ENCODE measurements at regions not wholly inside any gene's neighbourhood (a gene's known extent, or its start where the extent isn't known, plus 50 kb on each side); places are given as distances from the start of the nearest gene placed in this dataset.
"Not testable (repeated sequence)": the region's sequence is repeated elsewhere in the genome, so short reads cannot be mapped to it uniquely, and the experiment has no call there.

DNA sequence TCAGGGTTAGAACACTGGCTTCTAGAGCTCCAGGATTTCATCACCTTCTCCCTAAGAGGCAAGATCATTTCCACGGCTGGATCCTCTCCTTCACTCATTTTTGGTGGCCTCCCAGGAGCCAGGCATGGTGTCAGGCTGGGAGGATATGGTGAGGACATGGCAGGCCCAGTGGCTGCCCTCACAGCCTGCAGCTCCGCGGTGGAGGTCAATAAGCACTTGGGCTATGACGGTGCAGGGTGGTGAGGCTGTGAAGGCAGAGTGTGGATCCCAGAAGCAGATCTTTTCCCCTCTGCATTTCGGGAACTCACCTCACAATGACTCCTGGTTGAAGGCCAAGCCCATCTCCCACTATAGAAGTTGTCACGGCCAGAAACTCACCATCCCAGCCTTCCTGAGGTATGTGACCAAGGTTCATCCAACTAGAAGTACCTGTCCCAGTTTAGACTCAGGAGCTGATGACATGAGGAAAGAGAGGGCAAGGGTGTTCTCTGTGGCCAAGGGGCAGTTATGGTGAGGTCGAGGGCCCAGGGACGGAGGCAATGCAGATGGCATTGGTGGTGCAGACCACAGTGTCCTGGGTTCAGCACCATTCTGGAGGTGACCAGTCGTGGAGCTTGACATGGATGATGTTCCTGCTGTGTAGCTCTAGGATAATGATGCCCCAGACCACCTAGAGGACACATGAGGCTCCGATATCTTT lies 100.1 kb upstream of the SMAD3 start:
- DNase-seq (ENCODE audit: low spot score) = no peak
- intact Hi-C loops (cut with DNase I) = no loop called here

DNA sequence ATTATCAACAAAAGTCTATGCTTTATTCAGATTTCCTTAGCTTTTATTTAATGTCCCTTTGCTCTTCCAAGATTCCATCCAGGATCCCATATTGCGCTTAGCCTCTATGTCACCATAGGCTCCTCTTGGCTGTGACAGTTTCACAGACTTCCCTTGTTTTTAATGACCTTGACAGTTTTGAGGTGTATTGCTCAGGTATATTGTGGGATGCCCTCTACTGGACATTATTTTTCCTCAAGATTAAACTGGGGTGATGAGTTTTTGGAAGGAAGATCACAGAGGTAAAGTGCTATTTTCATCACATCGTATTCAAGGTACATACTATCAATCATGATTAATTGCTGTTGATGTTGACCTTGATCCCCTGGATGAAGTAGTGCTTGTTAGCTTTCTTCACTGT lies 99.1 kb upstream of the SMAD3 start:
- no peak for DNase-seq (ENCODE audit: low spot score)
- intact Hi-C loops (cut with DNase I) = no loop called here

DNA sequence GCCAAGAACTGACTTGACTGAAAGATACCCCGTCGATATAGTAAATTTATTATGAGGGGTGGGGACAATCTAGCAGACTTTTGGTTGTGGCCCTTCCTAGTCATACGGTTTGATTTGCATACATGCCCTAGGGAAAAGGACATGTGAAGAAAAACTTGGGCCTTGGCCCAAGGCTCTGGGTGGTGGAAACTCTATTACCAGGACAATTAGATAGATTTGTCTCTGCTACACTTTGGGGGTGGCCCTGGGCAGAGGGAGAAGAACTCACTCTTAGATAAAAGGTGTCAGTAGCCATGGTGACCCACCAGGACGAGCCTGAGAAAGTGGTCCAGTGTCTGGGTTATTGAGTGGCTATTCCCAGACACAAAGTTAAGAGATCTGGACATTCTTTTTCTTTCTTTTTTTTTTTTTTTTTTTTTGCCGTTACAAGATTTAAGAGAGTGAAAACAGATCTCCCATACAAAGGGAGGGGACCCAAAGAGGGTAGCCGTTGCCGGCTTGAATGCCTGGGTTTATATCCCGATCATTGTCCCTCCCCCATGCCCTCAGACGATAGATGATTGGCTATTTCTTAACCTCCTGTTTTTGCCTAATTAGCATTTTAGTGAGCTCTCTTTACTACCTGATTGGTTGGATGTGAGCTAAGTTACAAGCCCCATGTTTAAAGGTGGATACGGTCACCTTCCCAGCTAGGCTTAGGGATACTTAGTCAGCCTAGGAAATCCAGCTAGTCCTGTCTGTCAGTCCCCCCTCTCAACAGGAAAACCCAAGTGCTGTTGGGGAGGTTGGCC lies 96.4 kb upstream of the SMAD3 start:
- intact Hi-C loops (cut with DNase I) = no loop called here
- DNase-seq (ENCODE audit: low spot score) = no peak

DNA sequence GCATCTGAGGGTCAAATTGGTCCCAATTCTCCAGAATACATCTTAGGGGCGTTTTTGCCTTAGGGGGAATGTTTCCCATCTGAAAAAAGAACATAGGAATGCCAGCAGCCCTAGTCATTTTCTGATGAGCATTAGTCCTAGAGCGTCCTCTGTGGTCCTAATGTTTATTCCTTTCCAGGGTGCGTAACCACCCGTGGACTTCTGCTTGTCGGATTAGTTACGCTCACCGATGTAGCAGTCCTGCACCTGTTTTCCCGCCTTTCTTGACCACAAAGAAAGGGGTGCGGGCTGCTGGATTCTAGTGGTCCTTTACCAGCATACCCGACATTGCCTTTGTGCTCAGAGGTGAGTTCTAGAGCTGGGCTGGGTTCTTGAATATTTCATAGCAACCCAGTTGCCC lies 91.3 kb upstream of the SMAD3 start:
- intact Hi-C loops (cut with DNase I) = not testable (repeated sequence)

DNA sequence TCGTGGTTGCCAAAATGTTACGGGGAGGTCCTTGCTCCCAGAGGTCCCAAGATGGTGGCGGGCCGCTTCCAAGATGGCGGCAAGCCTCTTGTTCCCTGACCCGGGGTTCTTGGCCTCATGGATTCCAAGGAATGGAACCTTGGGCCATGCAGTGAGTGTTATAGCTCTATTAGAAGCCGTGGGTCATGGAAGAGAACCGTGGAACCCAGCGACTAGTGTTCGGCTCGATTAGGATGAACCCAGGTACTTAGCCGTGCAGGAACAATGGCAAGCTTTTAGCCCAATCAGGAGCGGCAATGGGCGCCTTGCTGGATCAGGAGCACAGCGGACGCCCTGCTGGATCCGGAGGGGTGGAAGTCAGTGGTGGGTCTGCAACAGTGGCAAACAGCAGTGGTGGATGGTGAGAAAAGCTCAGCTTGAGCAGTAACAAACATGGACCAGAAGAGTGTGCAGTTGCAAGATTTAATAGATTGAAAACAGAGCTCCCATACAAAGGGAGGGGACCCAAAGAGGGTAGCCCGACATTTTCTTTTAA lies 89.2 kb upstream of the SMAD3 start:
- intact Hi-C loops (cut with DNase I) = not testable (repeated sequence)

More for the DNA sequence above, 91.3 kb upstream of the SMAD3 start:
- DNase-seq (ENCODE audit: low spot score) = not testable (repeated sequence)

DNA sequence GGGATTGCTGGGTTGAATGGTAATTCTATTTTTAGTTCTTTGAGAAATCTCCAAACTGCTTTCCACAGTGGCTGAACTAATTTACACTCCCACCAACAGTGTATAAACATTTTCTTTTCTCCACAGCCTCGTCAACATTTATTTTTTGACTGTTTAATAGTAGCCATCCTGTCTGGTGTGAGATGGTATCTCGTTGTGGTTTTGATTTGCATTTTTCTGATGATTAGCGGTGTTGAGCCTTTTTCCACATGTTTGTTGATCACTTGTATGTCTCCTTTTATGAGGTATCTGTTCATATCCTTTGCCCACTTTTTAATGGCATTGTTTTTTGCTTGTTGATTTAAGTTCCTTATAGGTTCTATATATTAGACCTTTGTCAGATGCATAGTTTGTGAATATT lies 85.1 kb upstream of the SMAD3 start:
- DNase-seq (ENCODE audit: low spot score); intact Hi-C loops (cut with DNase I): not testable (repeated sequence)

More for the DNA sequence above, 89.2 kb upstream of the SMAD3 start:
- DNase-seq (ENCODE audit: low spot score) = not testable (repeated sequence)

DNA sequence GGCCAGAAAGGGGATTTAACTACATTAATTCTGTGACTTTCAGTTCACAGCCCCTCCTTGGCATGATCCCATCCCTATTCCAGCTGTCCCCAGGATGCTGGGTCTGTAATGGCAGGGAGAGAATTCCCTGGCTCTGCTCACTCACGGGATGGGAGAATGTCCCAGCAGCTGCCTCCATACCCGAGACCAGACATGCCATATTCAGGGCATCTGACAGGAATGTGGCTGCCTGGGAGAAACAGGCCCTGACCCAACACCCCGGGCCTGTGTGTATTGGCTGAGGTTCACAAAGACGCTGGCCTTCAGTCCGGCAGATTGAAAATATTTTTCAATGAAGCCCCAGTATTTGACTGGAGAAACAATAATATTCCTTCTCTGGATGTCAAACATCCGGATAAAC lies 83.6 kb upstream of the SMAD3 start:
- intact Hi-C loops (cut with DNase I) = no loop called here
- no peak for DNase-seq (ENCODE audit: low spot score)

DNA sequence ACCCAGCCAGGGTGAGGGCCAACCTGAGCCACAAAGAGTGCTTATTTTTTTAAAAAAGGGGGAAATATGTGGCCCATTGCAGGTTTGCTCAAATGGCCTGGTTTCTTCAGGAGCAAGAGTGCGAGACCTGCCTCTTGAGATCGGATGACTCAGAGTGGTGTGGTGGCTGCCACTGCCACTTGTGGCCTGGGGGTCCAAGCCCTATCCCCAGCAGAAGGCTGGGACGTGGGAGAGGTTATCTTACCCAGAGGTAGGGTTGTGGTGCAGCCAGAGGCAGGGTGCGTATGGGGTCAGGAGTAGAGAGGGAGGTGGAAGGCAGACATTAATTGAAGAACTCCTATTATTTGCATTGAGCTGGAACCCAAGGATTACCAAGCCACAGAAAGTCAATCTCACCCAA lies 83.2 kb upstream of the SMAD3 start:
- DNase-seq (ENCODE audit: low spot score) = no peak
- intact Hi-C loops (cut with DNase I) = no loop called here

DNA sequence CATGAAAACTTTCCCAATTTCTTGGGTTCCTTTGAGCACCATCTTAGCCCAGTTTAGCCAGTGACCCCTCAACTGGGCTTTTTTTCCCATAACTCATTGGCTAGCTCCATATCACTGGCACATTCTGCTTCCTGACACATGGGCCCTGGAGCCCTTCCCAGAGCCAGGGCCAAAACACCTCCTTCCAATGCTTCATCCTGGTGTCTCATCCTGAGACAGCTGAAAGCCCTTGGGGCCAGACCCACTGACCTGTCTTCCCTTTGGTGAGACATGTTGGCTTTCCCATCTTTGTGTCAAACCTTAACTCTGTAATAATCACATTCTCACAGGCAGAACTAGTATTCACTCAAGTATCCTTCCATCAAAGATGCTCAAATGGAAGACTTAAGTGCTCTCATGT lies 82.6 kb upstream of the SMAD3 start:
- DNase-seq (ENCODE audit: low spot score) = no peak
- intact Hi-C loops (cut with DNase I) = no loop called here

DNA sequence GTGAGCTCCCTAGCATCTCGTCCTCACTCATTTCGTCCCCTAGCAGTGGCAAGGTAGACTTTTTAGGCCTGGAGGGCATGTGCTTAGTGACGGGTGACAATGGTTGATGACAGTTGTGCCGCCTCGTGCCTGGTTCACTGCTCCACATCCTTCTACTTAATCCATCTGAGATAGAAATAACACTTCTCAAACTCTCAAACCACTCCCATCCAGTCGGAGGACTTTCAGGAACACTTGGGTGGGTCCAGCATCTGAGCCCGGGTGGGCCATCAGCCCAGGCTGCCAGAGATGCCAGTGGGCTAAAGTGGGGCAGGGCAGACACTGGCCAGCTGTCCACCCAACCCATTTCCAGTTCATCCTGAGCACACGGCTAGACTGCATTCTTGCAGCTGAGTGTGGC lies 79.7 kb upstream of the SMAD3 start:
- intact Hi-C loops (cut with DNase I) = loop anchor here in 1 of 2 donors (5.0 kb wide), 1 partner anchor 1763 kb away; no protein-coding TSS in a partner anchor
- no peak for DNase-seq (ENCODE audit: low spot score)

DNA sequence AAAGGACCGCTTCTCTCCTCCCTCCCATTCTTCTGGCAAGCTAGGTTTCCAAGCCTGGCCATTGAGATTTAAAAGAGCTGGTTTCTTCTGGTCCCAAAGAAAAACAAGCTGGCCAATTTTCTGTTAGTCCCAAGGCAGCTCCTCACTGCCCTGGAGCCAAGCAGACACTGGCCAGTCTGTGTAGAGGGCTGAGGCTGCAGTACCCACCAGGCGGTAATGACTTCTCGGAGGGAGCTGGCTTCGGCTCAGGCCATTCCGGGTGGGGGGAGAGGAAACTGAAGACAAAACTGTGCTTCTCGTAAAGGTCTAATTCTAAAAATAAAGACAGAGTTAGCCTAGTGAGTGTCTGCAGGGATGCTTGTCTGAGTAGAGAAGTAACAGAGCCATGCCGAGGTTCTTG lies 78.5 kb upstream of the SMAD3 start:
- DNase-seq (ENCODE audit: low spot score) = no peak
- intact Hi-C loops (cut with DNase I) = loop anchor here in 1 of 2 donors (5.0 kb wide), 1 partner anchor 1765 kb away; no protein-coding TSS in a partner anchor

DNA sequence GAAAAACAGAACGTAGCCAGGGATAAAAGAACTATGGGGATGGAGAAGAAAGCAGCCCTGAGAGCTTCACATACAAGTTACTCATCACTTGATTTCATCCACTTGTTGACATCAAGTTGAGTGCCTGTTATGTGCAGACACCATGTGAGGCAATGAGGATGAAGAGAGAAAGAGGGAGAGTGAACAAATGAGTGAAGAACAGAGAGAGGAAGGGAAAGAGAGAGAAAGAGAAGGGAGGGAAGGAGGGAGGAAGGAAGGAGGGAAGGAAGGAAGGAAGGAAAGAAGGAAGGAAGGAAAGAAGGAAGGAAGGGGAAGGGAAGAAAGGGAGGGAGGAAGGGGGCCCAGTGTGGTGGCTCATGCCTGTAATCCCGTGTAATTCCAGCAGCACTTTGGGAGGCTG lies 72.3 kb upstream of the SMAD3 start:
- intact Hi-C loops (cut with DNase I) = no loop called here
- DNase-seq (ENCODE audit: low spot score) = no peak

DNA sequence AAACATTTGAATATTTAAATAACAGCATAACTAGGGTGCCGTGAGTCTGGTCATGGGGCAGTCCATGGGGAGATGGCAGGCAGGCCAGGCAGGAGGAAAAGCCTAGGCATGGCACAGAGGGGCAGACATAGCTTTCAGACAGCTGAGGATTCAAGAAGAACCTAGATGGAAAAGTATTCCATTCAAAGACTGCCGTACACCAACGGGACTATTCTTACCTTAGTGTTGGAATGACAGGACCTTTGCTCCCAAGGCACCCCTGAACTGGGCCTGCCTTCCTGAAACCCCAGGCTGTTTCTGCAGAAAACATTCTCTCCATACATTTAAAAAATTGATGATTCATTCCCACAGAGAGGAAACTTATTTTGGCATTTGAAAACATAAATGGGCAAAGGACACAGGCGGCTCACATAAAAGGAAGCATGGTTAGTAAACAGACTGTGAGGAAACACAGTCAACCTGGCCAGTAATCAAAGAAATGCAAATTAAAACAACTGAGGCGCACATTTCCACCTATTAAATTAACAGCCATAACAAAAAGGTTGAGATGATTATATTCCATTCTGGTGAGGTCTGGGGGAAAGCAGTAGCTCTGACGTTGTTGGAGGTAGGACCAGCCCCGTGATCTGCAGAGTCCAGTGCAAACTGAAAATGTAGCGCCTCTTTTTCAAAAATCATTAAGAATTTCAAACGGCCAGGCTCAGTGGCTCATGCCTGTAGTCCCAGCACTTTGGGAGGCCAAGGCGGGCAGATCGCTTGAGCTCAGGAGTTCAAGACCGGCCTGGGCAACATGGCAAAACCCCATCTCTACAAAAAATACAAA lies 71.3 kb upstream of the SMAD3 start:
- intact Hi-C loops (cut with DNase I) = no loop called here
- no peak for DNase-seq (ENCODE audit: low spot score)

DNA sequence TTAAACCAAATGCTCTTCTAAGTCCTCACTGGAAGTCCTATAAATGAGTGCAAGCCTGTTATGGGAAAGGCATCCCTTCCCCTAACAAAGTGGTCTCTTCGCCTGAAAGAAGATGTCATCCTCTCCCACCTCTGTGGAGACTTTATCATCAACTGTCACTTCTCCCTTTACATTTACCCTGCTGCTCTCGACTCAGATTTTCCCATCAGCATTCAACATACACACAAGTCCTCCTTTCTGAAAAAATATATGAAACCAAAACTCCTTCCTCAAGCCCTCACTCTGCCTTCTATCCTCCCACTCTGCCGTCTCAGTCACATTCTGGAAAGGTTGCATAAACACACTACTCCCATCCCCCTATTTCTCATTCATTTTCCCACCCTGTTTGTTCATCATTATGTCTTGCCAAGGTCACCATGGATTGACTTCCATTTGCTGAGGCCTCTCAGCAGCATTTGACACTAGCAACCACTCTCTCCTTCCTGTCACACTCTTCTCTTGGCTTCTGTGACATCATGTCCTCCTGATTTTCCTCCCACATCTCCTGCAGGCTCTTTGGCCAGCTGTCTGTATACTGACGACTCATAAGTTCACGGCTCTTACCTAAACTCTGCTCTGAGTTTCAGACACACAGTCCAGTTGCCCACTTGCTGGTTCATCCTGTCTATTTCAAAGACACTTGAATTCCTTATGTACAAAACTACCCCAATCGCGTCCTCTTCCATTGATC lies 70.3 kb upstream of the SMAD3 start:
- DNase-seq (ENCODE audit: low spot score) = no peak
- intact Hi-C loops (cut with DNase I) = no loop called here

DNA sequence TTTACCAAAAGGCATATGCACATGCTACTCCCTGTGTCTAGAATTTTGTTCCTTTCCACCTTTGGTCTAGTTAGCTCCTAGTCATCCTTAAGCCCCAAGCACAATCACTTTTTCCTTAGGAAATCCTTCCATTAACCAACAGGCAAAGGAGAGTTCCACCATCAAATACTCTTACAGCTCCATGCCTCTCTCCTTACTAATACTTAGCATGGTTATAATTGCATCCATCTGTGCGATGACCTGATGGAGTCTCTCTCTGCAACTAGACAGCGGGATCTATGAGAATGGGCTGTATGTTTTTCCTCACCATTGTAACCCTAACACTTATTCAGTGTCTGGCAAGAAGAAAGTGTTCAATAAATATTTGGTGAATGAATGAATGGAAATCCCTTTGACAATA lies 69.3 kb upstream of the SMAD3 start:
- intact Hi-C loops (cut with DNase I) = no loop called here
- DNase-seq (ENCODE audit: low spot score) = no peak

DNA sequence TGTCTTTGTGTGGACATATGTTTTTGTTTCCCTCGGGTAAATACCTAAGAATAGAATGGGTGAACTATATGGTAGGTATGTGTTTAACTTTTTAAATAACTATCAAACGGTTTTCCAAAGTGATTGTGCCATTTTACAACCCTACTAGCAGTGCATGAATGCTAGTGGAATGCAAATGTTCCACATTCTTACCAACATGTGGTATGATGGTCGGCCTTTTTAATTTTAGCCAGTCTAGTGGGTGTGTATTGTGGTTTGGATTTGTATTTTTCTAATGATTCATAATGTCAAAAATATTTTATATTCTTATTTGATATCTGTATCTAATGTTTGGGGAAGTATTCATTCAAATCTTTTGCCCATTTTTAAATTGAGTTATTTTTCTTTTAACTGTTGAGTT lies 68.2 kb upstream of the SMAD3 start:
- intact Hi-C loops (cut with DNase I) = no loop called here
- DNase-seq (ENCODE audit: low spot score) = no peak

DNA sequence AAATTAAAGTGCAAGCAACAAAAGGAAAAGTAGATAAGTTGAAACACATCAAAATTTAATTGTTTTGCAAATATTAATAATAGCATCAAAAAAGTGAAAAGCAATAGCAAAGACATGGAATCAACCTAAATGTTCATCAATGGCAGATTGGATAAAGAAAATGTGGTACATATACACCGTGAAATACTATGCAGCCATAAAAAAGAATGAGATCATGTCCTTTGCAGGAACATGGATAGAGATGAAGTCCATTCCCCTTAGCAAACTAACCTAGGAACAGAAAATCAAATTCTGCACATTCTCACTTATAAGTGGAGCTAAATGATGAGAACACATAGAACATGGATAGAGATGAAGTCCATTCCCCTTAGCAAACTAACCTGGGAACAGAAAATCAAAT lies 67.2 kb upstream of the SMAD3 start:
- DNase-seq (ENCODE audit: low spot score); intact Hi-C loops (cut with DNase I): not testable (repeated sequence)

DNA sequence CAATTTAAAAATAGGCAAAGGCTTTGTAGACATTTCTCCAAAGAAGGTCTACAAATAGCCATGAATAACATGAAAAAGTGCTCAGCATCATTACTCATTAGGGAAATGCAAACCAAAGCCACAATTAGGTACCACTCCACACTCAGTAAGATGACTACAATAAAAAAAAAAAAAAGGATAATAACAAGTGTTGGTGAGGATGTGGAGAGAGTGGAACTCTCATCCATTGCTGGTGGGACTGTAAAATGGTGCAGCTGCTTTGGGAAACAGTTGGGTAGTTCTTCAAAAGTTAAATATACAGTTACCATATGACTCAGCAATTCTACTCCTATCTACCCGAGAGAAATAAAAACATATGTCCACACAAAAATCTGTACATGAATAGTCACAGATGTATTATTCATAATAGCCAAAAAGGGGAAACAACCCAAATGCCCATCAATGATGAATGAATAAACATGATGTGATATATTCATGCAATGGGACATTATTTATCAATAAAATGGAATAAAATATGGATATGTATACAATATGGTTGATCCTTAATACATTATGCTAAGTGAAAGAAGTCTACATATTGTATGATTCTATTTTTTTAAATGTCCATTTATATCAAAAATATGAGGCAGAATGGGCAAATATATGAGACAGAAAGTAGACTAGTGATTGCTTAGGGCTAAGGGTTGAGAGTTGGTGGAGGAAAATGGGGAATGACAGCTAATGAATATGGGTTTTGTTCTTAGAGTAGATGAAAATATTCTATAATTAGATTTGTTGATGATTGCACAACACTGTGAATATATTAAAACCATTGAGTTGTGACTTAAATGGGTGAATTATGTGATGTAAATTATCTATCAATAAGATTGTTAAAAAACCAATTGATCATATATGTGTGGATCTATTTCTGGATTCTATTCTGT lies 66.1 kb upstream of the SMAD3 start:
- intact Hi-C loops (cut with DNase I) = no loop called here
- no peak for DNase-seq (ENCODE audit: low spot score)

All from posterior vena cava (tissue), 2 donors.